Fibroblast of the aortic adventitia (primary cell): ENCODE measurements at regions not wholly inside any gene's neighbourhood (a gene's known extent, or its start where the extent isn't known, plus 50 kb on each side); places are given as distances from the start of the nearest gene placed in this dataset.

ENCODE experiments used
- DNase-seq: peaks from one replicate; pipeline ENCODE4 v3.0.0-alpha.2; 2010; ENCODE audit warnings: low read depth
- H3K4me3 ChIP-seq: 2 replicates; pipeline ENCODE4 v1.5.1; 2011; ENCODE audit warnings: low read depth, mild to moderate bottlenecking, control low read depth, low read length, moderate library complexity
- CTCF ChIP-seq: IDR thresholded peaks from 2 replicates; pipeline ENCODE4 v1.5.1; 2011; ENCODE audit warnings: mild to moderate bottlenecking, low read length, control low read depth, inconsistent platforms; ENCODE audit not compliant: insufficient read depth

- no peak for TF ChIP-seq CTCF
- no peak overlapping the region for H3K4me3 ChIP-seq
- peak; percentile 8 for DNase-seq
Measured at GRCh38 chr4:146124023-146124680, 51.4 kb upstream of the LSM6 start.

GRCh38 chr4:146123231-146123630 lies 52.3 kb upstream of the LSM6 start:
- no peak for DNase-seq
- TF ChIP-seq CTCF, result no peak
- no peak overlapping the region for H3K4me3 ChIP-seq

GRCh38 chr4:146122398-146122797 lies 53.1 kb upstream of the LSM6 start:
- no peak for TF ChIP-seq CTCF
- DNase-seq, result no peak
- H3K4me3 ChIP-seq, result no peak overlapping the region

GRCh38 chr4:146121757-146122156 lies 53.8 kb upstream of the LSM6 start:
- no peak for TF ChIP-seq CTCF
- DNase-seq, result no peak

GRCh38 chr4:146119845-146120404 lies 55.6 kb upstream of the LSM6 start:
- H3K4me3 ChIP-seq, result no peak overlapping the region
- DNase-seq, result no peak
- TF ChIP-seq CTCF, result no peak

More at GRCh38 chr4:146121757-146122156, 53.8 kb upstream of the LSM6 start:
- H3K4me3 ChIP-seq, result no peak overlapping the region

GRCh38 chr4:146114066-146114465 lies 61.5 kb upstream of the LSM6 start:
- TF ChIP-seq CTCF, result no peak
- no peak overlapping the region for H3K4me3 ChIP-seq
- no peak for DNase-seq

- no peak for DNase-seq
- no peak for TF ChIP-seq CTCF
Measured at GRCh38 chr4:146113171-146113570, 62.3 kb upstream of the LSM6 start.

More at GRCh38 chr4:146113171-146113570, 62.3 kb upstream of the LSM6 start:
- H3K4me3 ChIP-seq, result no peak overlapping the region
